PC-9 (cell line): ENCODE measurements at regions not wholly inside any gene's neighbourhood (a gene's known extent, or its start where the extent isn't known, plus 50 kb on each side); places are given as distances from the start of the nearest gene placed in this dataset.

Source experiments
- BruUV-seq: library from RNA; stranded (reverse); fragments of 400-500 nt; replicated peaks from 2 replicates; lab custom pipeline; 2021; lab: Mats Ljungman, UMichigan
- CTCF ChIA-PET: fragments of 300-600 bp; sonication (Branson Sonifier 250); formaldehyde crosslinking; loops from one replicate; lab custom pipeline; 2022; ENCODE audit warnings: antibody characterized with exemption; lab: Charles Lee
- POLR2A ChIA-PET: fragments of 300-600 bp; sonication (Branson Sonifier 250); formaldehyde crosslinking; loops from one replicate; lab custom pipeline; 2022; ENCODE audit warnings: antibody characterized with exemption; ENCODE audit not compliant: unreplicated experiment; lab: Charles Lee
- DNase-seq, 2 experiments: peaks; one replicate each; pipeline versions ENCODE4 v3.0.0 to v3.0.0-alpha.2; 2015 to 2022; ENCODE audit warnings: mixed read lengths in 1 of 2
- H2AFZ ChIP-seq: fragments of 200-600 bp; sonication (generic); 2 replicates; pipeline ENCODE4 v1.8.1; 2017; ENCODE audit warnings: antibody characterized with exemption
- H3F3A ChIP-seq: fragments of 200-600 bp; sonication (generic); 2 replicates; pipeline ENCODE4 v1.8.1; 2017; ENCODE audit warnings: antibody characterized with exemption, mild to moderate bottlenecking, low read depth; ENCODE audit not compliant: insufficient read depth
- H3K27ac ChIP-seq: fragments of 200-600 bp; sonication (generic); 2 replicates; pipeline ENCODE4 v1.6.1; 2016; ENCODE audit warnings: mixed run types
- H3K27me3 ChIP-seq: fragments of 200-600 bp; sonication (generic); 2 replicates; pipeline ENCODE4 v1.6.1; 2016; ENCODE audit warnings: low read depth, mixed run types; ENCODE audit not compliant: insufficient read depth
- H3K36me3 ChIP-seq: fragments of 200-600 bp; sonication (generic); 2 replicates; pipeline ENCODE4 v1.6.1; 2016; ENCODE audit warnings: low read depth, mixed run types
- H3K4me1 ChIP-seq: fragments of 200-600 bp; sonication (generic); replicated peaks from 2 replicates; pipeline ENCODE4 v1.6.1; 2016; ENCODE audit warnings: mixed run types; ENCODE audit not compliant: insufficient read depth
- H3K4me2 ChIP-seq: fragments of 200-600 bp; sonication (generic); 2 replicates; pipeline ENCODE4 v1.6.1; 2017; ENCODE audit warnings: mixed run types
- H3K4me3 ChIP-seq: fragments of 200-600 bp; sonication (generic); 2 replicates; pipeline ENCODE4 v1.6.1; 2016; ENCODE audit warnings: mixed run types
- H3K79me2 ChIP-seq: fragments of 200-600 bp; sonication (generic); 2 replicates; pipeline ENCODE4 v1.6.1; 2017; ENCODE audit warnings: low read depth, mixed run types
- H3K9me2 ChIP-seq: fragments of 200-600 bp; sonication (generic); 2 replicates; pipeline ENCODE4 v1.8.1; 2017; ENCODE audit warnings: mild to moderate bottlenecking; ENCODE audit not compliant: insufficient read depth
- H3K9me3 ChIP-seq: fragments of 200-600 bp; sonication (generic); 2 replicates; pipeline ENCODE4 v1.8.1; 2016; ENCODE audit warnings: low read depth; ENCODE audit not compliant: insufficient read depth
- H4K20me1 ChIP-seq: fragments of 200-600 bp; sonication (generic); 2 replicates; pipeline ENCODE4 v1.8.1; 2017; ENCODE audit not compliant: insufficient read depth
- CTCF ChIP-seq: fragments of 200-600 bp; sonication (generic); conservative IDR thresholded peaks from 2 replicates; pipeline ENCODE4 v1.6.1; 2017; ENCODE audit warnings: mixed run types, antibody characterized with exemption, mild to moderate bottlenecking, moderate library complexity
- EZH2 ChIP-seq: fragments of 200-600 bp; sonication (generic); IDR thresholded peaks from 2 replicates; pipeline ENCODE4 v1.8.0; 2017; ENCODE audit warnings: antibody characterized with exemption, low read depth
- intact Hi-C: fragments of 100-400 bp; cut with micrococcal nuclease; formaldehyde crosslinking; loops from one replicate; pipeline ENCODE4 v1.10.0; 2022; ENCODE audit not compliant: unreplicated experiment

DNA sequence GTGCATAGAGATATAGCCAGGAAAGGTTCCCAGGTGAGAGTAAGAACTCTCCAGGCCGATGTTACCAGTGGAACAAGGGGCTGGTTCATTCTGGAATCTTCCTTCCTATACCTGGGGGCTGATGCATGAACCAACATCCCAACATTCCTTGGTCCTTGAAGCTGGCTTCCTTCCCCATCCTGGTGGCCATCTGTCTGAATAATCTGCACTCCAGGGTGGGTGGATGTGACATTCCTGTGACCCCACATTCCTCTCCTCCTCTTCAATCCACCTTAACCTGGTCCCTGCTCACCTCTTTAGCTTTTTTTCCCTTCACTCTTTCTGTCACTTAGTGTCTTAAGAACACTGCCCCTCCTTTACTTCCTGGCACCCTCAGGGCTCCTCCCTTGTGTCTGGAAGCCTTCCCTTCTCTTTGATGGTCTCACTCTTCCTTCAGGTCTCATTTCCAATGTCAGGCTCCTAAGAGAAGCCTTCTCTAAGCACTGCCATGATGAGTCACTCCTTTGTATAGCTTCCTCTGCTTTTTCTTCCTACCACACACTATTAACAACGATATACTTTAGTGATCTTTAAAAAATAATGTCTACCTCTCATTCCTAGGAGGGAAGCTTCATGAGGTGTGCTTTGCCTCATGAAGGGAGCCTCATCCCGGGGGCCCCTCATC lies 80.3 kb downstream of the BOD1 start:
- Histone ChIP-seq H3K36me3 (no peaks in the 10 kb centered on the region), H3K9me3 (0 out of 2 replicates have a peak, but pooled peaks cover 3% of the 10 kb centered on the region), H3K27me3 (no peaks in the 10 kb centered on the region), H4K20me1 (no peaks in the 10 kb centered on the region), H2AFZ (no peak overlapping the region), H3K27ac (no peak overlapping the region), H3F3A (no peaks in the 10 kb centered on the region; the same call in 1 of the 2 replicates), H3K9me2 (no peaks in the 10 kb centered on the region), H3K79me2 (no peaks in the 10 kb centered on the region), H3K4me2 (0 out of 2 replicates have a peak overlapping the region, but pooled peaks have one; percentile 1), H3K4me1 (peaks cover 13% of the 10 kb centered on the region; the same call in 1 of the 2 replicates), H3K4me3 (no peak overlapping the region)
- ChIA-PET POLR2A (no interaction called here), CTCF (no interaction called here)
- intact Hi-C loops: no loop called here
- TF ChIP-seq CTCF (no peak), EZH2 (no peak)
- no TSS peak for BruUV-seq
- DNase-seq: no peak

DNA sequence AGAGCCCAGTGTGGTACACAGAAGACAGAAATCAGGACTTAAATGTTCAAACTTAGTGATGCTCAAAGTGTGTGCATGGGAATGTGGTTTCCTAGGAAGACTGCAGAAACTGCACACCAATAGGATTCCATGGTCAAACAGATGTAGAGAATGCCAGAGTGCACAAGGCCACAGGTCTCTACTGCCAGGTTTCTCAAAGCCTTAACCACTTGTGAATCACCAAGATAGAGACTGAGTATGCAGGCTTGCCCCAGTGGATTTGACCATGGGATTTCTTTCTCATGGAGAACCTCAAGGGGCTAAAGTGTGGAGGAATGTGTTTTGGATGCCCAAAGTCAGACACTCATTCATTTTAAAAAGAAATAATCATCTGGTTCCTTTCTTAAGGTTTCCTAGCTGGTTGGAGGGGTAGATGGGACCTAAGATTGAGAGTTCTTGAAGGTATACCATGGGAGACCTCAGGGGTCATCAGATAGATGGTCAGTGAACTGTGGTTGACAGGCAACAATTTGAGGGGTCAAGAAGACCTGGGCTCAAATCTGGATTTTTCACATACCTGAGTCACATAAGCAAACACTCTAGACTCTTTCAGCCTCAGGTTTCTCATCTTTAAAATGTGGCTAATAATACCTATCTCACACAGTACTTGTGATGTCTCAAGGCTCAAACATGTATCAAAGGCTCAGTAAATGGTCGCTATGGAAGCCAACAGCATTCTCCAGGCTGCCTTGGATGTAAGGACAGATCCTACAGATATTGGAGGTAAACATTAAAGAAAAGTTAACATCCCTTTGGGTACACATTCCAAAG lies 81.1 kb downstream of the BOD1 start:
- CTCF ChIA-PET: no interaction called here
- H3K79me2 ChIP-seq: no peaks in the 10 kb centered on the region

More for the DNA sequence above, 81.1 kb downstream of the BOD1 start:
- intact Hi-C loops: no loop called here
- no peaks in the 10 kb centered on the region for H4K20me1 ChIP-seq
- no peak overlapping the region for H2AFZ ChIP-seq
- no peak overlapping the region for H3K27ac ChIP-seq
- H3K36me3 ChIP-seq: no peaks in the 10 kb centered on the region
- POLR2A ChIA-PET: no interaction called here
- no peak overlapping the region for H3K4me3 ChIP-seq
- H3K9me2 ChIP-seq: no peaks in the 10 kb centered on the region
- no peak overlapping the region for H3K4me2 ChIP-seq
- peak in 1 of 2 experiments; percentile 40 for DNase-seq
- no peaks in the 10 kb centered on the region; the same call in 1 of the 2 replicates for H3F3A ChIP-seq
- TF ChIP-seq CTCF (no peak), EZH2 (no peak)
- no TSS peak for BruUV-seq
- peaks cover 13% of the 10 kb centered on the region; the same call in 1 of the 2 replicates for H3K4me1 ChIP-seq
- no peaks in the 10 kb centered on the region for H3K27me3 ChIP-seq
- 0 out of 2 replicates have a peak, but pooled peaks cover 3% of the 10 kb centered on the region for H3K9me3 ChIP-seq
